ENCODE measurements at regions not wholly inside any gene's neighbourhood (a gene's known extent, or its start where the extent isn't known, plus 50 kb on each side); places are given as distances from the start of the nearest gene placed in this dataset.

DNA sequence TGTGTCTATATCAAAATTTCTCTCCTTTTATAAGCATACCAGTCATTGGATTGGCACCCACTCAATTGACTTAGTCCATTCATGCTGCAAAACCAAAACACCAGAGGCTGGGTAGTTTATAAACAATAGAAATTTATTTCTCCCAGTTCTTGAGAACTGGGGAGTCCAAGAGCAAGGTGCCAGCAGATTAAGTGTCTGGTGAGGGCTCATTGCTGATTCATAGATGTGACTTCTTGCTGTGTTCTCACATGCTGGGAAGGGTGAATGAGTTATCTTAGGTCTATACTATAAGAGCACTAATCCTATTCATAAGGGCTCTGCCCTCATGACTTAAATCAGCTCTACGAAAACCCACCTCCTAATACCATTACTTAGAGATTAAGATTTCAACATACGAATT, 501.4 kb downstream of the EPM2A start:
- TF ChIP-seq, protein P1, sequence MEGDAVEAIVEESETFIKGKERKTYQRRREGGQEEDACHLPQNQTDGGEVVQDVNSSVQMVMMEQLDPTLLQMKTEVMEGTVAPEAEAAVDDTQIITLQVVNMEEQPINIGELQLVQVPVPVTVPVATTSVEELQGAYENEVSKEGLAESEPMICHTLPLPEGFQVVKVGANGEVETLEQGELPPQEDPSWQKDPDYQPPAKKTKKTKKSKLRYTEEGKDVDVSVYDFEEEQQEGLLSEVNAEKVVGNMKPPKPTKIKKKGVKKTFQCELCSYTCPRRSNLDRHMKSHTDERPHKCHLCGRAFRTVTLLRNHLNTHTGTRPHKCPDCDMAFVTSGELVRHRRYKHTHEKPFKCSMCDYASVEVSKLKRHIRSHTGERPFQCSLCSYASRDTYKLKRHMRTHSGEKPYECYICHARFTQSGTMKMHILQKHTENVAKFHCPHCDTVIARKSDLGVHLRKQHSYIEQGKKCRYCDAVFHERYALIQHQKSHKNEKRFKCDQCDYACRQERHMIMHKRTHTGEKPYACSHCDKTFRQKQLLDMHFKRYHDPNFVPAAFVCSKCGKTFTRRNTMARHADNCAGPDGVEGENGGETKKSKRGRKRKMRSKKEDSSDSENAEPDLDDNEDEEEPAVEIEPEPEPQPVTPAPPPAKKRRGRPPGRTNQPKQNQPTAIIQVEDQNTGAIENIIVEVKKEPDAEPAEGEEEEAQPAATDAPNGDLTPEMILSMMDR (IDR thresholded peaks at IDR 0.05; ENCODE audit: insufficient read depth, low read depth, low read length) = no peak
- no peak for DNase-seq (ENCODE audit: low read depth)
- H3K4me3 ChIP-seq (ENCODE audit: low read depth, low read length) = no peak overlapping the region

GRCh38 chr6:145235207-145235606, 500.1 kb downstream of the EPM2A start:
- H3K4me3 ChIP-seq (ENCODE audit: low read depth, low read length) = no peak overlapping the region
- TF ChIP-seq, protein P1 (IDR thresholded peaks at IDR 0.05; ENCODE audit: insufficient read depth, low read depth, low read length) = no peak
- DNase-seq (ENCODE audit: low read depth) = no peak

DNA sequence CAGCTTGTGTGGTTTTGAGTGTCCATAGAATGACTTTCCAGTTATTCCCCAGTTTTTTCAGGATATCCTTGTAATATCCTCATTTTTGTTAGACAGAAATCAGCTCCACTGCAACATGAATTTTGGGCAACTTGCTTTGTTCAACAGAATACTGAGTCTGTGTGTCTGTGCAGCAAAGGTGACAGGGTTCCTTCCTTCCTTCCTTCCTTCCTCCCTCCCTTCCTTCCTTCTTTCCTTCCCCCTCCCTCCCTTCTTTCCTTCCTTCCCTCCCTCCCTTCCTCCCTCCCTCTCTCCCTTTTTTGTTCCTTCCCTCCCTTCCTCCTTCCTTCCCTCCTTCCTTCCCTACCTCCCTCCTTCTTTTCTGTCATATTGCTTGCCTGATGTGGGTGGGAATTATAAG, 496.5 kb downstream of the EPM2A start:
- DNase-seq (ENCODE audit: low read depth) = no peak
- H3K4me3 ChIP-seq (ENCODE audit: low read depth, low read length) = no peak overlapping the region
- TF ChIP-seq, protein P1 (IDR thresholded peaks at IDR 0.05; ENCODE audit: insufficient read depth, low read depth, low read length) = no peak

- H3K4me3 ChIP-seq (ENCODE audit: low read depth, low read length) = no peak overlapping the region
- TF ChIP-seq, protein P1 (IDR thresholded peaks at IDR 0.05; ENCODE audit: insufficient read depth, low read depth, low read length) = no peak
- DNase-seq (ENCODE audit: low read depth) = peak; percentile 28
Observed at GRCh38 chr6:145241039-145241438, 494.3 kb downstream of the EPM2A start.

DNA sequence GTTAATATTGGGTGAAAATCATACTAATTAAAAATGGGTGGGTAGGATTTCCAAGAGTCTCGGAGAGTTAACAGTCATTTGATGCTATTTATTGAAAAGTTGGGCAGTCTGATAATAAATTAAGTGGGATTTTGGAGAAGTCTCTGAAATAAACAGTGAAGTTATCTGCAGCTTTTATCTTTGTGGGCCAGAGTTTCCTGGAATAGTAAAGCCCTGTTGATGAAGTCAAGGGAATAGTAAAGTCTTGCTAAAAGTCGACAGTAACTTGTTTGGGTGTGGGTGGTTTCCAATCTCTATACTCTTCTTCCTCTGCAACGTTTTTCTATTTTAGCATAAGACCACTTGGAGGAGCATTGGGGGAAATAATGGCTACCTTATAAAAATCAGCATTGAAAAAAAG, 493.6 kb downstream of the EPM2A start:
- H3K4me3 ChIP-seq (ENCODE audit: low read depth, low read length) = no peak overlapping the region
- TF ChIP-seq, protein P1 (IDR thresholded peaks at IDR 0.05; ENCODE audit: insufficient read depth, low read depth, low read length) = no peak
- DNase-seq (ENCODE audit: low read depth) = no peak

DNA sequence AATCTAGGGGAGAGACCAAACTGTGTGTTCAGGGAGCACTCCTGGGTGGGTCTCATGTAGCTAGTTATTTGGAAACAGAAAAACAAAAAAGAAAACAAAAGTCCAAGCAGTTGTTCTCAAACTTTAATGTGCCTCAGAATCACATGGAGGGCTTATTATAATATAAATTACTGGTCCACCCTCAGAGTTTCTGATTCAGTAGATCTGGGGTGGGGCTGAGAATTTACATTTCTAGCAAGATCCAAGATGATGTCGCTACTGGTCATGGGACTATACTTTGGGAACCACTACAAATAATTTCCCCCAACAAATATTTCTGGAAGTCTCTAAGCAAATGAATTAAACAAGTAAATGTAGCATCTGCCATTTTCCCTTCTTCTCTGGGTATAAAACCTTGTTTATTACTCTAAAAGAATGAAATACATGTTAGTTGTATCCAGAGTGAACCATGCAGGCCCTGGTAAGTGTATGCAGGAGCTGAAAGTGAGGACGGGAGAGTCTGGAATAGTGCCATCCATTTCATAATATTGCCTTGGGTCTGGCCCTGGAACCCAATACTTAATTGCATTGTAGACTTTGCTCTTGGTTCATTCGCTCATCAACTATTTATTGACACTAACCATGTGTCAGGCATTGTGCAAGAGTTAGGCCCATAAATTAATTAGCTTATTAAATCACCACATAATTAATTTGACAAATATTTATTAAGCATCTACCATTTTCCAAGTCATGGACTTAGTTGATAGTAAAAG, 490.8 kb downstream of the EPM2A start:
- TF ChIP-seq, protein P1 (IDR thresholded peaks at IDR 0.05; ENCODE audit: insufficient read depth, low read depth, low read length) = no peak
- no peak overlapping the region for H3K4me3 ChIP-seq (ENCODE audit: low read depth, low read length)
- peak; percentile 4 for DNase-seq (ENCODE audit: low read depth)

DNA sequence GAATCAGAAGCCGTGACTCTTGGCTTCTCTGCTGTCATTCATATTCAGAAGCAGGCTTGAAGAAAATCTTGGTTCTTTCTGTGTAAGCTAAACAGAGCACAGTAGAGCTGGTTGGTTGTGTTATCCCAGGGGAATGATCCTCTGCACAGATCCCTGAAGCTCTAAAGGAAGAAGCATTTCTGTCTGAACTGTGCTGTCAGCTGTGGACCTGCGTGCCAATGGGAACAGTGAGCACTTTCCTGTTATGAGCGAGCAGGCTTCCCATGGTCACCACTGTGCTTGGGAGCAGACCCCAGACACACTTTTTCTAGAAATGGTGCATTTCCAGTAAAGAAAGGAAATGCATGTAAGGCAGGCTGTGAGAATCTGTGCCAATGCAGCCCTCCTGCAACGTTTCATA, 490.2 kb downstream of the EPM2A start:
- peak; percentile 6 for DNase-seq (ENCODE audit: low read depth)
- H3K4me3 ChIP-seq (ENCODE audit: low read depth, low read length) = no peak overlapping the region
- TF ChIP-seq, protein P1 (IDR thresholded peaks at IDR 0.05; ENCODE audit: insufficient read depth, low read depth, low read length) = no peak

Data from fibroblast of villous mesenchyme (primary cell).